ENCODE measurements at regions not wholly inside any gene's neighbourhood (a gene's known extent, or its start where the extent isn't known, plus 50 kb on each side); places are given as distances from the start of the nearest gene placed in this dataset.

GRCh38 chr2:120576509-120577474, 158.9 kb upstream of the GLI2 start:
- DNase-seq, result no peak

DNA sequence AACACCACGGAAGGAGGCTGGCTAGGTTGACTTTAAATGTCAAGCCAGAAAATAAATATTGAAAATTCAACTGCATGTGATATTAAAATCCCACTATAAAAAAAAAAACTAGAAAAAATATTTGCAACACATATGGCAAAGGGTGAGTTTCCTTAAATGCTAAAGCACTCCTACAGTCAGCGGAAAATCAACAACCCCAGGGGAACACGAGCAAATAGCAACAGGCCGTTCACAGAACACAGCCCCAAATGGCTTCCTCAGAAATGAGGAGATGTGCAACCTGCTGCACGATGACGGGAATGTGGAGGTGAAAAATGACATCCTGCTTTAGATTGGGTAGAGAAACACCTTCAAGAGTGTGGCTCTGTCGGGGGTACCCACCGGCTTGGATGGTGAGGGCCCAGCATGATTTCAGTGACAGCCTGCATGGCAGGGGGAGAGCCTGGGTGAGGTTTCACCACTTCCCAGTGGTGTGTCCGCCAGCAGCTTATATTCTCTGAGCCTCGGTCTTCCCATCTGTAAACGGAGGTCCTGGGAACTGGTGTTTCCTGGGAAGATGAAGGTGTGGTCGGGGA, 157.9 kb upstream of the GLI2 start:
- DNase-seq, result no peak

DNA sequence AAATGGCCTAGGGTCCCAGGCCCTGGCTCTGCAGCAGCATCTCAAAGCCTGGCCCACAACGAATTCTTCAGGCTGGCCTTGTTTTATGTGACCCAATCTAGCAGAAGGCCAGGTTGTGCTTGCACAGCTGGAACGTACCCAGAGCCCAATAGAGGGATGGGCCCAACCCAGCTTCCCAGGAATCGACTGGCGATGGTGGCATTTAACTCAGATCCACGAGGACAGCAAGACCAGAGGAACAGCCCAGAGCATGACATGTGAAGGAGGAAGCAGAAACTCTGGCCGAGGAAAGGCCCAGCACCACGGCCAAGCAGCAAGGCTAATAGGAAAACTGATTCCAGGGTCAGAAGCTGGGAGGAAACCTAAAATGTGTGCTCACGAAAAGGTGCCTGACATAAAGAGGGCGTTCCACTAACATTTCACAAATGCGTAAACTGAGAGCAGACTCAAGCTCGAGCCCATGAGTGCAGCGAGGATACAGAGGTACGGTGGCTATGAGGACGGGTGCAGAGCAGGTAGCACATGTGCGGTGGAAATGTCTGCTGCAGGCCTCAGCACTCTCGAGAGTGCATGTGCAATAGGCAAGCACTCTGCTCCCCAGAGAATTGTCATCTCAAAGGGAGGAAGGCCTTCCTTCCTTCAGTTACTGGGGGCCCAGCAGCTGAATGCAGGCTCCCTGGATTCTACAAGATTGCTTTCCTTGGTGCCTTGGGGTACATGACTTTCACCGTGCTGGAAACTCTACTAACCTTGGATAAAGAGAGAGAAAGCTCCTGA, 156.9 kb upstream of the GLI2 start:
- DNase-seq, result no peak

GRCh38 chr2:120579916-120580685, 155.6 kb upstream of the GLI2 start:
- no peak for DNase-seq

DNA sequence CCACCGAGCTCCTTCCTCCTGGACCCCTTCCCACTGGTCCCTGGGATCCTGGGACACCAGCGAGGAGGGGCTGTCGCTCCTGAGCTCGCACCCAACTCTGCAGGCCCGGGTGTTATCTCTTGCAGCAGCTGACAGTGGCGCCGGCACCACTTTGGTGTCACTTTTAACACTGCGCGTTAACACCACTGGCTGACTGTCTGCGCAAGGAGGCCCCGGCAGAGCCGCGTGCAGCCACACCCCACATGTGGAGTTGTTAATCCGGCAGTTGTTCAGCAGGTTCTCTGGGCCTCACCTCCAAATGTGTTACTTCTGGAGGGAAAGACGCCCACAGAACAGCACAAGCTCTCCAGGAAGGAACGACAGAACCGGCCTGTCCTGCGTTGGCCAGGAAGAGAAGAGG, 155.0 kb upstream of the GLI2 start:
- DNase-seq, result no peak

DNA sequence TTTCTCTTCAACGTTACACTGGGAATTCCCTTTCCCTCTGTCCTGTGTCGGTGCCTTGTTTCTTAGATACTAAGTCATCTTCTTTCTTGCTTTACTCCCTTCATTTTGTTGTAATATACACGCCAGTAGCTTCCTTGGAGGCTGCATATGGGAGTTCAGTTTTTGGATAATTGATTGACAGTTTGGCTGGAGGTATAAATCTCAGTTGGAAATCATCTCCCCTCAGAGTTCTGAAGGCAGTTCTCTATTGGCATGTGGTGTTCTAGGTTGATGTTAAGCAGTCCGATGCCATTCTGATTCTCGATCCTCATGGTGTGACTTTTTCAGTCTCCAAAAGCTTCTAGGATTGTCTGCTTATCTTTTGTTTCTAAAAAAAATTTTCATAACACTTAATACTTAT, 152.5 kb upstream of the GLI2 start:
- DNase-seq, result no peak

- no peak for DNase-seq
Observed at GRCh38 chr2:120583851-120584570, 151.7 kb upstream of the GLI2 start.

DNA sequence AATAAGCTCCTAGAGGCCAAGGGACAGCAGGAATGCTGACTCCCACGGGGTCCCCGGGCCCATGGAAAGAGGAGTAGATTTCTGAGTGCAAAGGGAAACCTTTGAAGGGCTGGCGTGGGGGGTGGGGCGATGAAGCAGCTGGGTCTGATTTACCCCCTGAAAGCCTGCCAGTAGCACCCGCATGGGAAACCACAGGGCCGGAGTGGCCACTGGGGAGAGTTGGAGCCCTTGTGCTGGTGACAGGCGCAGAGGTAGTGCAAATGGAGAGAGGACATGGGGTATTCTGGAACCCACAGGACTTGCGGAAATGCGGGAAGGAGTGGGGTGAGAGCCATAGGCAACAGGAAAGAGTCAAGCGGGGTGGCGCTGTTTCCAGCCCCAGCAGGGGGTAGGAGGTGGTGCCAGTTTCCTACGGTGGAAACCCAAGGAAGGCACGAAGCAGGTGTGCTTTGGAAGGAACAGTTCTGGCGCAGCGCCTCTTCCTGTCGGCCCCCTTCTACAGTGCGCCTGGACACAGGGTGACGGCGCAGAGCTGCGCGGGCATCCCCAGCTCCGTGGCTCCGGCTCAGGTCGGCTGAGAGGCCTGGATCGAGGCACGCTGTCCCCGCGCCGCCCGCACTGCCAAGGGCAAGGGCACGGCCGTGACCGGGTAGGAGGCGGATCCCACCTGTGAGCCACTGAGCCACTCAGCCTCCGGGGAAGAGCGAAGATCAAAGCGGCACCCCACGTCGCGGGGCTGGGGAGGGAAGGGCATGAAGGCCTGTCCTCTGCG, 149.0 kb upstream of the GLI2 start:
- DNase-seq, result no peak

- no peak for DNase-seq
Observed at GRCh38 chr2:120587279-120587996, 148.2 kb upstream of the GLI2 start.

DNA sequence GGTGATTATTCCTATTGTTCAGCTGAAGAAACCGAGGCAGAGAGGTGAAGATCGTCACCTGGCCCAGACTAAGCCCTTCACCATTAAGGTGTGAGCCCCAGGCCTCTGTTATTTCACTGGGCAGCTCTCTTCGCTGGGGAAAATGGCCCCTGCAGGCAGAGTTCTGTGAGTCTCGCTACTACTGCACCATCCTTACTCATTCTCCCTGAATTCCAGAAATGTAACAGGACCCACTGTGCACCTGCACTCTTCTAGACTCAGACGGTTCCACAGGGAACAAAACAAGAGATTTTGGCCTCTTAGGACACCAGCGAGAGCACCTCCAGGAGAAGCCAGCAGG, 147.7 kb upstream of the GLI2 start:
- no peak for DNase-seq

DNA sequence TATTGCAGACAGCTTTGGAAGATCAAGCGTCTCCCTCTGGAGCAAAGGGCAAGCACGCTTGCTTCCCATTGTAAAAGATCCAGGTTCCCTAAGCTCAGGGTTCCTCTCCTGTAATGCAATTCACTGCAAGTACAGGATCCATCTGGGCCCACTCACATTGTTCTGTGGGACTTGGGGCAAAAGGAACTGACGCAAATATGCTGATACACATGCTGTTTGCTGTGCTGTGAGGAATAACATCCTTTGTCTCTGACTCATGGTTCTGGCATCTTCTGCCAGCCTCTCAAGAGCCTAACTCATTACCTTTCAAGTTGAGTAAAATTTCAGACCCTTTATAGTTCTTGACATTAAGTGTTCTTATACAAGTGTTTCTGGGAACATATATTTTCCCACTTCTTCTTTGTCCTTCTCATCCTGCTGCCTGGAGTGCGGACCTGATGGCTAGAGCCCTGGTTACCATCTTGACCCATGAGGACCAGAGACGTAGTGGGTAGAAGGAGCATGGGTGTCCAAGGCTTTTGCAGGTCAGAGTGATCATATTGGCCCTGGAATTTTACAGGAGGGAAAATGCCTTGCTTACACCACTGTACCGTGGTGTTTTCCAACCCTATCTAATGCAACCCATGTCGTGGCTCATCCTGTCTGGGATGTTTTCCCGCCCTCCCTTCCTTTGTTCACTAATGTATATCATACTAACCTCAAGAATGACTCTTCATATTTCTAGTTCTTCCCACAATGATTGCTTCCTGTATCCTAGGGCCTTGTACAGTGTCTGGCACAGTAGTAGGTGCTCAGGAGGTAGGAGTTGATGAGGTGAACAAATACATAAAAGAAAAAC, 145.7 kb upstream of the GLI2 start:
- no peak for DNase-seq

- no peak for DNase-seq
Observed at GRCh38 chr2:120590841-120591240, 144.8 kb upstream of the GLI2 start.

DNA sequence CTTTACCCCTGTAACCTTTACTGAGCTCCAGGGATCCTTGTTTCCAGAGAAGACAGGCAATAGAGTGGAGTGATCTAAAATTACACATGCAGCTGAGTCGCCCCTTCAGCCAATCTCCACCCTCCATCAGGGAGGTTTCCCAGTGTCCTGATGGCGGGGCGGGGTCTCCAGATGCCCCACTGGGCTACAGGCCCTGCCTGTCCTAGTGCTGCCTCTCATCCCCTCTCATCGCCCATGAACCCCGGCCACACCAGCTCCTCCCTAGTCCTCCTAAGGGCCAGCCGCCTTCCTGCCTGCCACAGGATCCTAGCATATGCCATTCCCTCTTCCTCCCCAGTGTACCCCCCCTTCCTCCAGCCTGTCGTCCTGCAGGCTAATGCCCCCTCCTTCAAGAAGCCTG, 144.1 kb upstream of the GLI2 start:
- no peak for DNase-seq

- DNase-seq, result no peak
Observed at GRCh38 chr2:120592084-120592483, 143.6 kb upstream of the GLI2 start.

GRCh38 chr2:120593921-120594686, 141.6 kb upstream of the GLI2 start:
- no peak for DNase-seq

GRCh38 chr2:120594856-120595685, 140.6 kb upstream of the GLI2 start:
- no peak for DNase-seq

DNA sequence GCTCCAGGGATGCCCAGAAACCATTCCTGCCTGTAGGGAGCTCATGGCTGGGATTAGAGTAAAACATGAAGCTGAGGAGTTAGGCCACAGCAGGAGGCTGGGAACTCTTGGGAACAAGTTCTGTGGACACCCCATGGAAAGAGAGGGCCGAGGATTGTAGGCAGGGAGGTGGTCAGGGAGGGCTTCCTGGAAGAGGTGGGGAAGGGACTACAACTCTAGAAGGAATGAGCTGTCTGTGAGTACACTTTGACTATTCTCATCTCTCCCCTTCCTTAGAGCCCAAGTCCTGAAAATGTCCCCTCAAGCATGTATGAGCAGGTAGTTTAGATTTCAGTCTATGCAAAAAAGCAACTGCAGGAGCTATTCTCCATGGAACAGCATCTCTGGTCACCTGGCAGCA, 139.9 kb upstream of the GLI2 start:
- DNase-seq, result no peak

DNA sequence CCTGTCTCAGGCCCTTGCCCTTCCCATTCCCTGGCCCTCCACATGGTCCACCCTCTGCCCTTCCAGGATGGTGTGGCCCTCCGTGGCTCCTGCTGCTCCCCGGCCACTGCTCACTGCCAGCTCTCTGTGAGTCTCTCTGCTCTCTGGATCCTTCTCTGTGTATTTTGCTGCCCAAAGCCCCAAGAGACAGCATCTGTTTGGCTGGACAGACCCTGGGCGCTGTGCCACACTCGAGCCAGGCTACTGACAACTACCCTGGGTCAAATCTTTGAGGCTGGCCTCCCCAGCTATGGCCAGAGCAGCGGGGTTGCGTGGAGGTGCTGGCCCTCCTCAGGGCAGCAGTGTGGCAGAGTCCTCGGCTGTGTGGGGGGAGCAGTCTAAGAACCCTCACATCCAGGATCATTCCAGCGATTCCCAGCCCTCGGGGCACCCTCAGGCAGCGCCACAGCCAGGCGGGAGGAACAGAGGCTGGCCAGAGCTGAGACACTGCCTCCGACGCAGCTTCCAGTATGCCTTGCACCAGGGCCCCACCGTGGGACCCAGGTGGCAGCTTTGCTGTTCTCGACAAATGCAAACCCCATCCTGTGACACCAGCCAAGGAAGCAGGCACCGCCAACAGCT, 139.4 kb upstream of the GLI2 start:
- no peak for DNase-seq

Data from T-helper 9 cell (primary cell).